ENCODE measurements at regions not wholly inside any gene's neighbourhood (a gene's known extent, or its start where the extent isn't known, plus 50 kb on each side); places are given as distances from the start of the nearest gene placed in this dataset.
"Not testable (repeated sequence)": the region's sequence is repeated elsewhere in the genome, so short reads cannot be mapped to it uniquely, and the experiment has no call there.

DNA sequence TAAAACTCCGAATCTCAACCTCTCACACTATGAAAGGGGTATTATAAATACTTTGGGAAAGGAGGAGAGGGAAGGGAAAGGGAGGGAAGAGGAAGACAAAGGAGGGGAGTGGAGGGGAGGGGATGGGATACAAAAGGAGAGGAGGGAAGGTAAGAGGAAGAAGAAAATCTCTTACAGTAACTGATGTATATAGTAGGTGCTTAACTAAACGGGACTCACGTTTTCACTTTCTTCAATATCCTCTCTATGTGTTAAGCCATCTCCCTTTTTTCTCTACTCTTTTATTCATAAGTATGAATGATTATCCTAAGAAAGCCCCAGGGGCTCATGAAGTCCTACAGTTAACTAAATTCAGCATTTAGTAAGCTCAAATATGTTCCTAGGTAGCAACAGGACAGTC lies 729.6 kb upstream of the NR2F2 start:
- no peak for DNase-seq

- DNase-seq: no peak
Observed at GRCh38 chr15:95601525-95601924, 729.0 kb upstream of the NR2F2 start.

DNA sequence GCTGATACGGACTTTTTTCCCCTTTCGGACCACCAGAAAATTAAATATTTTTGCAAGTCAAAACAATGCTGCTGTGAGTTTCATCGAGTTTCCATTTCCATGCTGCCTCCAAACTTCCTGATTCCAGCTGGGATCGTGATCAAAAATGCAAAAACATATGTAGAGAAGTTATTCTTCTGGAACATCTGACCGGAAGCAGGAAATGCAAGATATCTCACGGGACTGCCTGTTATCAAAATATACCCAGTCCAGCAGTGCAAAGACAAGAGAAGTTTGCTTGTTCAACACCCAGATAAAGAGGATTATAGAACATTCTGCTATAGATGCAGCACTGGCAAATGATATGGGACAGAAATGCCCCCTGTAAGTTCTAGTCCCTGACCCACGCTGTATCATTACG lies 726.7 kb upstream of the NR2F2 start:
- DNase-seq: no peak

DNA sequence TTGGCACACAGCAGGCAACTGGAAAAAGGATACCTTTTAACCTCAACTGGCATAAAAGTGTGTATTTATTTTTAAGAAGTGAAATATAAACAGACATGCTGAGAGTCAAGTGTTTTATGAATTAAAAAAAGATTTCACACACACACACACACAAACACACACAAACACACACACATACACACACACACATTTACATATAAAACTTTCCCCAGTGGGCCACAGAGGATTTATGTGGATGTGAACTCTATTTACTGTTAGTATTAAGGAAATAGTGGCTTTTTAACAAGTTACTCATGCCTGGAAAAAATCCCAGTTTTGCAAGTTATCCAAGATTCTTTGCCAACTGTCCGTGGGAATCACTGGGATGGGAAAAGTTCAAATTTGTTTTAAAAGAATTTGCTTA lies 725.9 kb upstream of the NR2F2 start:
- DNase-seq: no peak

GRCh38 chr15:95605098-95605497 lies 725.4 kb upstream of the NR2F2 start:
- no peak for DNase-seq

GRCh38 chr15:95606551-95606950 lies 723.9 kb upstream of the NR2F2 start:
- no peak for DNase-seq

- DNase-seq: no peak
Observed at GRCh38 chr15:95608371-95608770, 722.1 kb upstream of the NR2F2 start.

GRCh38 chr15:95609096-95609495 lies 721.4 kb upstream of the NR2F2 start:
- DNase-seq: no peak

DNA sequence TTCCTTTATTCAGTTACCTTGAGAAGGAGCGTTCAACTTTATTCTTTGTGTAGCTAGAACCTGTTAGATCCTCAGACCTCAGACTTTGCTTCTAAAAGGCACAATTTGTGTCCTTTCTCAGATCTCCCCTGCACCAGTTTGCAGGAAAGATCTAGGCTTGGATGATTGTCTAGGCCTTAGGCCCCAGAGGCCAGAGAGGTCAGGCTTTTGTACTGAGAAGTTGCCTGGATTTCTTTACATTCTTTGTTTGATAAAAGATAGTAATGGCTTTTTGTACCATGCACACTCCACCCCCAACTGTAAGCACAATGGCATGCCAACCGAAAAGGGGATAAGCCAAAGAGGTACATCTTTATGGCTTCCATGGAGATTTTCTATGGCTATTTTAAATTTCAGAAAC lies 719.6 kb upstream of the NR2F2 start:
- no peak for DNase-seq

DNA sequence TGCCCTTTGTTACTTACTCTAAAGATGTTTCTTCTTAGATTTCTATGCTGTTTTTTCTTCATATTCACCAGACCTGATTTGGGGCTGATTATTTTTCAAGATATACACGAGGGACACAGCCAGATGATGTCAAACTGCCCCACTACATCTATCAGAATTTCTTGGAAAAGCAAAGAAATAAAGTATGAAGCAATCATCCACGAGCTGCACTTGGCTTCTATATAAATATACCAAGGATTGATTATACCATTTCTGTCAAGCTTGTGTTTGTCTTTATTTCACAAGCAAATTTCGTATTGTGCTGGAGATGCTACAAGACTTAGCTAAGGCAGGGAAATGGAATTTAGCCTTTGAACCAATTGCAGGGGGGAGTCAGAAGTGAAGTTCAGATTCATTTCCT lies 715.1 kb upstream of the NR2F2 start:
- DNase-seq: no peak

GRCh38 chr15:95616306-95616705 lies 714.2 kb upstream of the NR2F2 start:
- DNase-seq: no peak

DNA sequence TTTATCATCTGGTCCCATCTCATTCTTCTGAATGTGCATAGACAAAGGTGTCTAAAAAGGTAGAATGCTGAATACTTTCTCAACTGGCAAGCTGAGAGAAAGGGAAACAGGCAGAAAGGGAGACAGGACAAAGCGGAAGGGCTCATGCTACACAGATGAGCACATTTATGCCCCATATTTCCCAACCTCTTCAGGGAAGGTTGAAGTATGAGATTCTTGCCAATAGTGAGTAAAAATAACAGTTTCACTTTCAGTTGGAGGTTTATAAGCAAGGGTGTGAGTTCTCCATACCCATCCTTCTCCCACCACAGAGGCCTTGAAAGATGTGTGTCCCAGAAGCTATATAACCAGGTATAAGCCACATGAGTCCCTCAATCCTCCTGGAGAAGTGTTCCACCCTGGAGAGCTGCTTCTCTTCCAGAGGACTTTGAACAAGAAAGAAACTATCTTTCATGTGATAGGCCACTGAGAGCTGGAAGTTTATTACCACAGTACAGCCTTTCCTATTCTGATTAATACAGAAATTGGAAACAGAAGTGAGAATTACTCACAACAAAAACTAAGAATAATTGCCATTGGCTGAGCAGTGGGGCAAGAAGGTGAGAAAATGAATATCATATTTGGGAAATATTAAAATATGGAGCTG lies 709.4 kb upstream of the NR2F2 start:
- DNase-seq: no peak

DNA sequence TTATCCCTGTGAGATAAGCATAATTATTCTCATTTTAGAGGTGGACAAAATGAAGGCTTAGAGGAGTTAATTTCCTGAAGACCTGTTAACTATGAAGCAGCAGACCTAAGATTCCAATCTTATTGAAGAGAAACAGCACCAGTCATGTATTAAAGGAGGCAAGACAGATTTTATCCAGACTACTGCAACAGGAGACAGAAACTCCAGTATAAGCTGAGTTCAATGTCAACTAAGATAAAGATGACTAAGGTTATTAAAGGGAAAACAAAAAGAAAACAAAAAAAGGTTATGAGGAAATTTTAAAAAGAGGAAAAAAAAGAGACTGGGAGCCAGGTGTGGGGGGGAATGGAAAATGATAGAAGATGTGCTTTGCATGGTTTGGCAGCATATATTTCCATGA lies 707.7 kb upstream of the NR2F2 start:
- no peak for DNase-seq

GRCh38 chr15:95624100-95624499 lies 706.4 kb upstream of the NR2F2 start:
- DNase-seq: no peak

GRCh38 chr15:95624616-95625361 lies 705.7 kb upstream of the NR2F2 start:
- DNase-seq: no peak

DNA sequence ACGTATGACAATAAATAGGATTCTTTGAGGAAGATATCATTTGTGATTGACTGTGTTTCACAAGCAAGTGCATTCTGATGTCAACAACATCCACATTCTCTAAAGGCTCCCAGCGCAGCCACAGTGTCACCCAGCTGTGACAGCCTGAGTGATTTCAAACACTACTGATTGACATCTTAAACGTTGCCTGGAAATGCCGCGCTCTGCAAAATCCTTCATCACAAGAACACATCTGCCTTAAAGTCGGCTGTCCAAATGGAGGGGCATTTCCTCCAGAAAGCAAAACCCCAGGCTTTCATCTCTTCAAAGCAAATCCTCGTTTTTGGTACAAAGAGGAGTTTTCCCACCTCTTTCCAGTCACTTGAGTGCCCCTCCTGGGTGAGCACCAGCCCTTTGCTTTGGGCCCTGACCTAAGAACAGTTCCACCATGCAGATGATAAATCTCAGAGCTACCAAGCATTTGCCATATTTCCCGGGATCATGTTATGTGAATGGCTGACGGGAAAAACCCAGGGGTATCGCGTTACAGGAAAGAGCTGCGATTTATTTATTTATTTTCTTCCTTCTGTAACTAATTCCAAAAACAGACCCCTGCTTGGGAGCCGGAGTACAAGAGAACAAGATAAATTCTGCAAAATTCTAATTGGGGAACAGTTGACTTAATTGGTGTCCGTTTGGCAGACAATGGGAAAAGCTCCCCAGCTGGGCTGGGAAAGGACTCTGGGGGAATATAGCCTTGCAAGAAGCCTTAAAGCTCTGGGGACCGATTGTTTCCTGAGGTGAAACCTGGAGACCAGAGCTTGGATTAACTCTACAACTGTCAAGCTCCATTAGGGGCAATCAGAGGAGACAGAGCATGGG lies 703.8 kb upstream of the NR2F2 start:
- DNase-seq: peak in 1 of 2 experiments; percentile 11

- no peak for DNase-seq
Observed at GRCh38 chr15:95629503-95630168, 700.9 kb upstream of the NR2F2 start.

GRCh38 chr15:95630683-95631082 lies 699.8 kb upstream of the NR2F2 start:
- no peak for DNase-seq

DNA sequence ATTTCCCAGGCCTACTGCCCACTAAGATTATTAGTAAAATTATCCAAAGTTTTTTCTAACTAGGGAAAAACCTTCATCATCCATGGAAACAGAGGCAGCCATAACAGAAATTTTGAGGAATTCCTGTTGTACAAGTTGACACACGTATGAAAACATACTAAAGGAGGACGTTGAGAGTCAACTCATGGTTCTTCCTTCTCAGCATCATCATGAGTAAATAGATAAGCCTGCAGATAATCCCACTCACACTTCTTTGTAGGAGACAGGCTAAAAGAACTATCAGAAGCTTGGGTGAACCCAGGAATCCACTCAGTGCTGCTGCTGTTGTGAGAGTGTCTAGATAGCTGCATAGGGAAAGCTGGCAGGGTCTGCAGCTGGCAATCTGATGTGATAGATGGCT lies 694.8 kb upstream of the NR2F2 start:
- no peak for DNase-seq

- DNase-seq: no peak
Observed at GRCh38 chr15:95636107-95636506, 694.4 kb upstream of the NR2F2 start.

GRCh38 chr15:95637234-95637633 lies 693.3 kb upstream of the NR2F2 start:
- not testable (repeated sequence) for DNase-seq

- no peak for DNase-seq
Observed at GRCh38 chr15:95639208-95639607, 691.3 kb upstream of the NR2F2 start.

Measured in SHP77 (cell line).